Panc1 (cell line): ENCODE measurements at regions not wholly inside any gene's neighbourhood (a gene's known extent, or its start where the extent isn't known, plus 50 kb on each side); places are given as distances from the start of the nearest gene placed in this dataset.

Experiments used
- ATAC-seq: fragments of 200-7000 bp; cut with Tn5 transposase; 2 replicates; pipeline ENCODE4 v1.9.1; 2020; ENCODE audit warnings: mild to moderate bottlenecking, moderate library complexity
- BruUV-seq: library from RNA; stranded (reverse); fragments of 400-500 nt; replicated peaks from 2 replicates; lab custom pipeline; 2021; lab: Mats Ljungman, UMichigan
- CTCF ChIA-PET: fragments of 300-600 bp; sonication (Branson Sonifier 250); formaldehyde crosslinking; loops from one replicate; lab custom pipeline; 2022; ENCODE audit warnings: antibody characterized with exemption; lab: Charles Lee
- POLR2A ChIA-PET: fragments of 300-600 bp; sonication (Branson Sonifier 250); formaldehyde crosslinking; loops from one replicate; lab custom pipeline; 2022; ENCODE audit warnings: antibody characterized with exemption; lab: Charles Lee
- DNase-seq: peaks from one replicate; pipeline ENCODE4 v3.0.0-alpha.2; 2010; ENCODE audit warnings: low read depth, low spot score
- H3K27ac ChIP-seq: 2 replicates; pipeline ENCODE4 v1.5.1; 2011; ENCODE audit warnings: mild to moderate bottlenecking, low read length, inconsistent platforms
- H3K27me3 ChIP-seq: fragments of 200-500 bp; sonication (Bioruptor generic); 2 replicates; pipeline ENCODE4 v1.6.0; 2014; ENCODE audit warnings: low read length, inconsistent platforms; ENCODE audit not compliant: control insufficient read depth, insufficient read depth
- H3K36me3 ChIP-seq: fragments of 200-500 bp; sonication (Bioruptor generic); 2 replicates; pipeline ENCODE4 v1.5.1; 2014; ENCODE audit warnings: inconsistent platforms, mild to moderate bottlenecking, low read length, moderate library complexity; ENCODE audit not compliant: control insufficient read depth, insufficient read depth
- H3K4me1 ChIP-seq: 2 replicates; pipeline ENCODE4 v1.5.1; 2011; ENCODE audit warnings: inconsistent platforms, mild to moderate bottlenecking, low read length, moderate library complexity; ENCODE audit not compliant: control insufficient read depth, insufficient read depth
- H3K4me3 ChIP-seq, 2 experiments: 2 replicates each; pipeline ENCODE4 v1.5.1; 2011 to 2012; ENCODE audit warnings: low read depth in 2 of 2, low read length in 2 of 2, mild to moderate bottlenecking in 2 of 2, inconsistent platforms in 1 of 2, moderate library complexity in 1 of 2
- H3K9me3 ChIP-seq: fragments of 200-500 bp; sonication (Bioruptor generic); 2 replicates; pipeline ENCODE4 v1.5.1; 2014; ENCODE audit warnings: low read depth, mild to moderate bottlenecking, inconsistent platforms, low read length, moderate library complexity; ENCODE audit not compliant: control insufficient read depth, insufficient read depth
- POLR2AphosphoS5 ChIP-seq: IDR thresholded peaks from 2 replicates; pipeline ENCODE4 v1.6.1; 2012; ENCODE audit warnings: mild to moderate bottlenecking, low read depth, low read length, moderate library complexity
- SIN3A ChIP-seq: IDR thresholded peaks from 2 replicates; pipeline ENCODE4 v1.6.1; 2012; ENCODE audit warnings: low read depth, mild to moderate bottlenecking, low read length, moderate library complexity, borderline replicate concordance; ENCODE audit not compliant: insufficient read depth
- TCF7L2 ChIP-seq: IDR thresholded peaks from 2 replicates; pipeline ENCODE4 v1.6.1; 2011; ENCODE audit warnings: mild to moderate bottlenecking, low read depth, low read length, inconsistent platforms
- in situ Hi-C: cut with HindIII; loops from 2 replicates; pipeline ENCODE4 v1.10.0; 2016; ENCODE audit warnings: low sequenced_read_pairs, low pct_unique_long_range_greater_than_20kb
- intact Hi-C: fragments of 100-400 bp; cut with micrococcal nuclease; formaldehyde crosslinking; loops from one replicate; pipeline ENCODE4 v1.10.0; 2022; ENCODE audit not compliant: unreplicated experiment
- TF ChIP-seq, protein P1 (sequence below): fragments of 450-650 bp; IDR thresholded peaks from 2 replicates; pipeline ENCODE4 v1.5.1; 2017; ENCODE audit warnings: mild to moderate bottlenecking
- TF ChIP-seq, protein P2 (sequence below), 2 experiments: IDR thresholded peaks; 2 replicates each; pipeline ENCODE4 v1.6.1; 2011 to 2012; ENCODE audit warnings: low read depth in 2 of 2, control low read depth in 1 of 2, low read length in 1 of 2, mild to moderate bottlenecking in 1 of 2, moderate library complexity in 1 of 2; ENCODE audit not compliant: insufficient read depth in 1 of 2

DNA sequence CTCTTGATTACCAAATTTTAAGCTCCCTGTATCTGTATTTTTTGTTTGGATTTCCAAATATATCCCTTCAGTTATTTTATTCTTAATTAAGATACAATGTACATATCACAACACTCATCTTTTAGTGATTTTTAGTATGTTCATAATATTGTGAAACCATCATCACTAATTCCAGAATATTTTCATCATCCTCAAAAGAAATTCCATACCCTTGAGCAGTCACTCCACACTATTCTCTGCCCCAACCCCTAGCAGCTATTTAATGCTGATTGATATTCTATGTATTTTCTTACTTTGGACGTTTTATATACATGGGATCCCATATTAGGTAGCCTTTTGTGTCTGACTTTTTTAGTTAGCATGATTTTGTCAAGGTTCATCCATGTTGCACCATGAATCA is 127.4 kb upstream of the SLC8A1 start:
- intact Hi-C loops: no loop called here
- ChIA-PET CTCF (no interaction called here), POLR2A (interaction anchor here (0.6 kb wide), 1 partner anchor 289 kb away, joined by 3 read pairs; no protein-coding TSS in a partner anchor)
- BruUV-seq: no TSS peak
- Histone ChIP-seq H3K4me3 (no peak overlapping the region), H3K36me3 (no peaks in the 10 kb centered on the region), H3K9me3 (no peaks in the 10 kb centered on the region), H3K27me3 (no peaks in the 10 kb centered on the region), H3K4me1 (no peaks in the 10 kb centered on the region), H3K27ac (no peak overlapping the region)
- ATAC-seq (no peak), DNase-seq (no peak)
- in situ Hi-C loops: no loop called here
- TF ChIP-seq POLR2AphosphoS5 (no peak), SIN3A (no peak), TCF7L2 (no peak)
- TF ChIP-seq, protein P1, sequence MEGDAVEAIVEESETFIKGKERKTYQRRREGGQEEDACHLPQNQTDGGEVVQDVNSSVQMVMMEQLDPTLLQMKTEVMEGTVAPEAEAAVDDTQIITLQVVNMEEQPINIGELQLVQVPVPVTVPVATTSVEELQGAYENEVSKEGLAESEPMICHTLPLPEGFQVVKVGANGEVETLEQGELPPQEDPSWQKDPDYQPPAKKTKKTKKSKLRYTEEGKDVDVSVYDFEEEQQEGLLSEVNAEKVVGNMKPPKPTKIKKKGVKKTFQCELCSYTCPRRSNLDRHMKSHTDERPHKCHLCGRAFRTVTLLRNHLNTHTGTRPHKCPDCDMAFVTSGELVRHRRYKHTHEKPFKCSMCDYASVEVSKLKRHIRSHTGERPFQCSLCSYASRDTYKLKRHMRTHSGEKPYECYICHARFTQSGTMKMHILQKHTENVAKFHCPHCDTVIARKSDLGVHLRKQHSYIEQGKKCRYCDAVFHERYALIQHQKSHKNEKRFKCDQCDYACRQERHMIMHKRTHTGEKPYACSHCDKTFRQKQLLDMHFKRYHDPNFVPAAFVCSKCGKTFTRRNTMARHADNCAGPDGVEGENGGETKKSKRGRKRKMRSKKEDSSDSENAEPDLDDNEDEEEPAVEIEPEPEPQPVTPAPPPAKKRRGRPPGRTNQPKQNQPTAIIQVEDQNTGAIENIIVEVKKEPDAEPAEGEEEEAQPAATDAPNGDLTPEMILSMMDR: no peak
- TF ChIP-seq, protein P2, sequence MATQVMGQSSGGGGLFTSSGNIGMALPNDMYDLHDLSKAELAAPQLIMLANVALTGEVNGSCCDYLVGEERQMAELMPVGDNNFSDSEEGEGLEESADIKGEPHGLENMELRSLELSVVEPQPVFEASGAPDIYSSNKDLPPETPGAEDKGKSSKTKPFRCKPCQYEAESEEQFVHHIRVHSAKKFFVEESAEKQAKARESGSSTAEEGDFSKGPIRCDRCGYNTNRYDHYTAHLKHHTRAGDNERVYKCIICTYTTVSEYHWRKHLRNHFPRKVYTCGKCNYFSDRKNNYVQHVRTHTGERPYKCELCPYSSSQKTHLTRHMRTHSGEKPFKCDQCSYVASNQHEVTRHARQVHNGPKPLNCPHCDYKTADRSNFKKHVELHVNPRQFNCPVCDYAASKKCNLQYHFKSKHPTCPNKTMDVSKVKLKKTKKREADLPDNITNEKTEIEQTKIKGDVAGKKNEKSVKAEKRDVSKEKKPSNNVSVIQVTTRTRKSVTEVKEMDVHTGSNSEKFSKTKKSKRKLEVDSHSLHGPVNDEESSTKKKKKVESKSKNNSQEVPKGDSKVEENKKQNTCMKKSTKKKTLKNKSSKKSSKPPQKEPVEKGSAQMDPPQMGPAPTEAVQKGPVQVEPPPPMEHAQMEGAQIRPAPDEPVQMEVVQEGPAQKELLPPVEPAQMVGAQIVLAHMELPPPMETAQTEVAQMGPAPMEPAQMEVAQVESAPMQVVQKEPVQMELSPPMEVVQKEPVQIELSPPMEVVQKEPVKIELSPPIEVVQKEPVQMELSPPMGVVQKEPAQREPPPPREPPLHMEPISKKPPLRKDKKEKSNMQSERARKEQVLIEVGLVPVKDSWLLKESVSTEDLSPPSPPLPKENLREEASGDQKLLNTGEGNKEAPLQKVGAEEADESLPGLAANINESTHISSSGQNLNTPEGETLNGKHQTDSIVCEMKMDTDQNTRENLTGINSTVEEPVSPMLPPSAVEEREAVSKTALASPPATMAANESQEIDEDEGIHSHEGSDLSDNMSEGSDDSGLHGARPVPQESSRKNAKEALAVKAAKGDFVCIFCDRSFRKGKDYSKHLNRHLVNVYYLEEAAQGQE (IDR thresholded peaks at IDR 0.05; ENCODE audit: insufficient read depth in 1 of 2, low read depth in 2 of 2, low read length in 1 of 2): no peak

DNA sequence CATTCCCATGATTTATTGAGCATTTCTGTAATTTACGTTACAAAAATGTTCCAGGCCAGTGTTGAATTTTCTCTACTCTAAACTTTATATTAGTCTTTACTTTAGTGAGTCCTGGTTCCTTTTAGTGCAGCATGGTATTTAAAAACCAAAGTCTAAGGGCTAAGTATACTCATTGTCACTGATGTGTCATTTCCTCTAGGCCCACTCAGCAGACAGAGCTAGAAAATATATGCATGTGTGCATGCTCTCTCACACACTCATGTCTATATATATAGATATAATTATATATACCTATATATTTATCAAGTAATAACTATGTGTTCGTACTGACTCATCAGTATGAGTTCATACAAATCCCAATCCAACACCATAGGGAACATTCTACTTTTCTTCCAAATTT is 132.5 kb upstream of the SLC8A1 start:
- no TSS peak for BruUV-seq
- intact Hi-C loops (no loop called here), in situ Hi-C loops (no loop called here)
- H3K4me3 ChIP-seq: no peak overlapping the region
- CTCF ChIA-PET: no interaction called here
- H3K27ac ChIP-seq: no peak overlapping the region
- DNase-seq: no peak
- H3K36me3 ChIP-seq: no peaks in the 10 kb centered on the region
- no peaks in the 10 kb centered on the region for H3K27me3 ChIP-seq
- POLR2A ChIA-PET: no interaction called here
- no peak for TF ChIP-seq TCF7L2
- TF ChIP-seq, protein P1: no peak
- TF ChIP-seq, protein P2 (IDR thresholded peaks at IDR 0.05; ENCODE audit: insufficient read depth in 1 of 2, low read depth in 2 of 2, low read length in 1 of 2): no peak
- TF ChIP-seq SIN3A: no peak
- H3K9me3 ChIP-seq: no peaks in the 10 kb centered on the region
- no peaks in the 10 kb centered on the region for H3K4me1 ChIP-seq
- ATAC-seq: no peak
